ENCODE measurements at regions not wholly inside any gene's neighbourhood (a gene's known extent, or its start where the extent isn't known, plus 50 kb on each side); places are given as distances from the start of the nearest gene placed in this dataset.

- Histone ChIP-seq H3K27me3 (no peaks in the 10 kb centered on the region), H3K36me3 (no peaks in the 10 kb centered on the region), H3K4me1 (peaks cover 4 to 23% (median 7%) of the 10 kb centered on the region in 3 donors), H3K9me3 (no peaks in the 10 kb centered on the region), H3K27ac (no peak overlapping the region), H3K4me3 (no peak overlapping the region)
- intact Hi-C loops (cut with DNase I): no loop called here
- WGBS, 2 donors: 55 to 87% methylated on average over 5 to 9 of the region's 9 CpGs
- TF ChIP-seq POLR2A (IDR thresholded peaks at IDR 0.05): no peak
- DNase-seq: no peak
Observed at GRCh38 chr21:32140604-32141317, 138.1 kb downstream of the MIS18A start.

- Histone ChIP-seq H3K27me3 (no peaks in the 10 kb centered on the region), H3K4me3 (no peak overlapping the region), H3K36me3 (no peaks in the 10 kb centered on the region), H3K4me1 (peaks cover 9 to 29% (median 13%) of the 10 kb centered on the region in 3 donors), H3K27ac (no peak overlapping the region), H3K9me3 (no peaks in the 10 kb centered on the region)
- no peak for TF ChIP-seq CTCF (IDR thresholded peaks at IDR 0.05)
- TF ChIP-seq POLR2A (IDR thresholded peaks at IDR 0.05): no peak
- intact Hi-C loops (cut with DNase I): no loop called here
- DNase-seq: no peak
- WGBS, 2 donors: 78 to 88% methylated on average over 1 of the region's 4 CpGs
Observed at GRCh38 chr21:32140151-32140550, 138.7 kb downstream of the MIS18A start.

- TF ChIP-seq CTCF (IDR thresholded peaks at IDR 0.05) (no peak), POLR2A (IDR thresholded peaks at IDR 0.05) (no peak)
- H3K9me3 ChIP-seq: no peaks in the 10 kb centered on the region
- no peak overlapping the region for H3K27ac ChIP-seq
- H3K27me3 ChIP-seq: peaks cover 0 to under 1% (median 0%) of the 10 kb centered on the region in 4 donors
- H3K4me3 ChIP-seq: no peak overlapping the region
- intact Hi-C loops (cut with DNase I): no loop called here
- peaks cover 9 to 33% (median 14%) of the 10 kb centered on the region in 3 donors for H3K4me1 ChIP-seq
- no peaks in the 10 kb centered on the region for H3K36me3 ChIP-seq
- 80 to 81% methylated on average over 2 of the region's 2 CpGs for WGBS, 2 donors
- DNase-seq: no peak
Observed at GRCh38 chr21:32138658-32139057, 140.2 kb downstream of the MIS18A start.

- intact Hi-C loops (cut with DNase I): no loop called here
- H3K4me1 ChIP-seq: peaks cover 9 to 33% (median 14%) of the 10 kb centered on the region in 3 donors
- TF ChIP-seq CTCF (IDR thresholded peaks at IDR 0.05): no peak
- H3K9me3 ChIP-seq: no peaks in the 10 kb centered on the region
- no peaks in the 10 kb centered on the region for H3K36me3 ChIP-seq
- DNase-seq: no peak
- 88 to 89% methylated on average over 6 to 7 of the region's 9 CpGs for WGBS, 2 donors
- H3K27me3 ChIP-seq: peaks cover 0 to 7% (median 0%) of the 10 kb centered on the region in 4 donors
- H3K4me3 ChIP-seq: no peak overlapping the region
- no peak overlapping the region for H3K27ac ChIP-seq
Observed at GRCh38 chr21:32137931-32138330, 140.9 kb downstream of the MIS18A start.

- Histone ChIP-seq H3K9me3 (no peaks in the 10 kb centered on the region), H3K36me3 (no peaks in the 10 kb centered on the region), H3K27me3 (peaks cover 0 to 7% (median 0%) of the 10 kb centered on the region in 4 donors), H3K4me3 (no peak overlapping the region), H3K4me1 (peaks cover 9 to 36% (median 14%) of the 10 kb centered on the region in 3 donors), H3K27ac (no peak overlapping the region)
- WGBS, 2 donors: 16 to 34% methylated on average over 2 of the region's 2 CpGs
- TF ChIP-seq CTCF (IDR thresholded peaks at IDR 0.05) (no peak), POLR2A (IDR thresholded peaks at IDR 0.05) (no peak)
- intact Hi-C loops (cut with DNase I): no loop called here
- DNase-seq: no peak
Observed at GRCh38 chr21:32137266-32137665, 141.6 kb downstream of the MIS18A start.
